Testis (tissue), 2 donors: ENCODE measurements at regions not wholly inside any gene's neighbourhood (a gene's known extent, or its start where the extent isn't known, plus 50 kb on each side); places are given as distances from the start of the nearest gene placed in this dataset.

Source experiments
- POLR2A ChIP-seq: fragments of 450-650 bp; IDR thresholded peaks from one replicate; pipeline ENCODE4 v1.6.1; 2017; ENCODE audit warnings: antibody characterized with exemption, mild to moderate bottlenecking, moderate library complexity
- TF ChIP-seq, protein P1 (sequence below), 3 experiments: fragments of 450-650 bp in 2 of 3; fragments of 200-600 bp in 1 of 3; sonication (generic) in 1 of 3; IDR thresholded peaks; one replicate each; pipeline ENCODE4 v1.5.1; 2016 to 2019; ENCODE audit warnings: antibody characterized with exemption in 3 of 3, mild to moderate bottlenecking in 2 of 3, moderate library complexity in 1 of 3

DNA sequence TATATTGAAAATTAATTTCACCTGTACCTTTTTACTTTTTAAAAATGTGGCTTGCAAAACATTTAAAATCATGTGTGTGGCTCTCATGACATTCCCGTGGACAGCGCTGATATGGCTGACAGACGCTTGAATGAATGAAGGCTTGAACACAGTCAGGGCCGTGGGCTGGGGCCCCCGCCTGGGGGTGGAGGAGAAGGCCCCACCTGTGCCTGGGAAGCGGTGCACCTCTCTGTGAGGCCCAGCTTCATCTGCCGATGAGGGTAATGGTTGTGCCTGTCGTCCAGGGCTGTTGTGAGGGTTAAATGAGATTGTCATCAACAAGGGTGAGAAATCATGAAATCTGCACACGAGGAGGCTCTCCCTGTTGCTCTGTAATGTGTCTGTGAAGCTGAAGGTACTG, 85.9 kb upstream of the PRR23E start:
- TF ChIP-seq, protein P1, sequence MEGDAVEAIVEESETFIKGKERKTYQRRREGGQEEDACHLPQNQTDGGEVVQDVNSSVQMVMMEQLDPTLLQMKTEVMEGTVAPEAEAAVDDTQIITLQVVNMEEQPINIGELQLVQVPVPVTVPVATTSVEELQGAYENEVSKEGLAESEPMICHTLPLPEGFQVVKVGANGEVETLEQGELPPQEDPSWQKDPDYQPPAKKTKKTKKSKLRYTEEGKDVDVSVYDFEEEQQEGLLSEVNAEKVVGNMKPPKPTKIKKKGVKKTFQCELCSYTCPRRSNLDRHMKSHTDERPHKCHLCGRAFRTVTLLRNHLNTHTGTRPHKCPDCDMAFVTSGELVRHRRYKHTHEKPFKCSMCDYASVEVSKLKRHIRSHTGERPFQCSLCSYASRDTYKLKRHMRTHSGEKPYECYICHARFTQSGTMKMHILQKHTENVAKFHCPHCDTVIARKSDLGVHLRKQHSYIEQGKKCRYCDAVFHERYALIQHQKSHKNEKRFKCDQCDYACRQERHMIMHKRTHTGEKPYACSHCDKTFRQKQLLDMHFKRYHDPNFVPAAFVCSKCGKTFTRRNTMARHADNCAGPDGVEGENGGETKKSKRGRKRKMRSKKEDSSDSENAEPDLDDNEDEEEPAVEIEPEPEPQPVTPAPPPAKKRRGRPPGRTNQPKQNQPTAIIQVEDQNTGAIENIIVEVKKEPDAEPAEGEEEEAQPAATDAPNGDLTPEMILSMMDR (IDR thresholded peaks at IDR 0.05) = no peak
- no peak for TF ChIP-seq POLR2A
